HG03520 (cell line): ENCODE measurements at regions not wholly inside any gene's neighbourhood (a gene's known extent, or its start where the extent isn't known, plus 50 kb on each side); places are given as distances from the start of the nearest gene placed in this dataset.
"Not testable (repeated sequence)": the region's sequence is repeated elsewhere in the genome, so short reads cannot be mapped to it uniquely, and the experiment has no call there.

Experiments
- ATAC-seq: cut with Tn5 transposase; IDR thresholded peaks from one replicate; pipeline ENCODE4 v1.9.1; 2021; ENCODE audit warnings: mild to moderate bottlenecking, moderate library complexity; ENCODE audit not compliant: unreplicated experiment

DNA sequence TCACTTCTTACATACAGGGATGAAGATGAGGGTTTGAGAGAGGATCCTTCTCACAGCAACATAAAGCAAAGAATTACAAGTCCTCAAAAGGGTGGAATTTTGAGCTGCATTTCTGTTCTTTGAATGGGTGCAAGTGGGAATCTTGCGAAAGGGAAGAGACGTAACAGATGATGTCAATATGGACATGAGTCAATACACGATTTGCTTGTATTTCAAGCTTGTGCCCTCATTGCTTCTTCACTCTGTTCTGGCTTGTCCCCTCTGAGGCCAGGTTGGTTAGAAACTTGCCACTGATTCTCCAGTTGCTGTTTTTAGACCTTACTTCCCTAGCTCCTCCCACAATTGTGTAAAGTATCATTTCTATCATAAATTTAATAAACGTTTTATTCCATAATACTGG lies 104.8 kb upstream of the CLINT1 start:
- no peak for ATAC-seq

DNA sequence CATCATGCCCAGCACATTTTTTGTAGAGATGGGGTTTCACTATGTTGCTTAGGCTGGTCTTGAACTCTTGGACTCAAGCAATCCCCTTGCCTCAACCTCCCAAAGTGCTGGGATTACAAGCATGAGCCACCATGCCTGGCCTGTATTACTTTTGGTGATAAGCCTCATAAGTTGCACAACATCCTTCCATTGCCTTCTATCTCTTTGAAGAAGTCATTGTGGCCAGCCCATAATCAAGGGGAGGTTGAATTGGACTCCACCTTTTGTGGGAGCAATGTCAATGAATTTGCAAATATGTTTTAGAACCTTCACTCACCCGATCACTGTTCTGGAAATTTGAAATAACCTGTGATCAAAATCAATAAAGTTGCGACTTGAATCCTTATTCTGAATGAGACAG lies 104.3 kb upstream of the CLINT1 start:
- no peak for ATAC-seq

DNA sequence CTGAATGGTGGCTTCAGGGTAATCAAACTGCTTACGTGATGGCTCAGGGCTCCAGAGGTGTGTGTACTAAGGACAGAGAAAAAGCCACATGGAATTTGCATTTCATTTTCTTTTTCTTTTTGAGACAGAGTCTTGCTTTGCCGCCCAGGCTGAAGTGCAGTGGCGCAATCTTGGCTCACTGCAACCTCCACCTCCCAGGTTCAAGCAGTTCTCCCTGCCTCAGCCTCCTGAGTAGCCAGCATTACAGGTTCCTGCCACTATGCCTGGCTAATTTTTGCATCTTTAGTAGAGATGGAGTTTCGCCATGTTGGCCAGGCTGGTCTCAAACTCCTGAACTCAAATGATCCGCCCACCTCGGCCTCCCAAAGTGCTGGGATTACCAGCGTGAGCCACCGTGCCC lies 103.7 kb upstream of the CLINT1 start:
- not testable (repeated sequence) for ATAC-seq

GRCh38 chr5:157961896-157962590 lies 103.1 kb upstream of the CLINT1 start:
- ATAC-seq, result no peak

DNA sequence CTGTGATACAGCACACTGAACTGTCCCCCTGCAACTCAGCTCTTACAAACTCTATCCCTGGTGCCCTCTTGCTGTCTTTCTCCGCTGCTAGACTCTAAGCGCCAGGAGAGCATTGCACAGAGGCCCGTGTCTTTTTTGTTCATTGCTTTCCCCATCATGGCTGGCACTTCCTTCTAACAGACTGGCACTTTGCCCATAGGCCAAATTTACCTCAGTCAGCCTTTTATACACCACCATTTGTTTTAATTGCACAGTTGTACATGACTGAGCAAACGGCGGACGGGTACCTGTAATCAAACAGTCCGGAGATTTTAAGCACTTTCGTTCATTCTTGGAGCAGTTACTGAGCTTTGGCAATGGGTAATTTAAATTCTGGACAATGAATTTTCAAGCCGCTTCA lies 102.2 kb upstream of the CLINT1 start:
- ATAC-seq, result no peak

GRCh38 chr5:157959370-157959769 lies 100.4 kb upstream of the CLINT1 start:
- ATAC-seq, result no peak

- no peak for ATAC-seq
Observed at GRCh38 chr5:157956271-157956885, 97.4 kb upstream of the CLINT1 start.

GRCh38 chr5:157955541-157956172 lies 96.7 kb upstream of the CLINT1 start:
- no peak for ATAC-seq

DNA sequence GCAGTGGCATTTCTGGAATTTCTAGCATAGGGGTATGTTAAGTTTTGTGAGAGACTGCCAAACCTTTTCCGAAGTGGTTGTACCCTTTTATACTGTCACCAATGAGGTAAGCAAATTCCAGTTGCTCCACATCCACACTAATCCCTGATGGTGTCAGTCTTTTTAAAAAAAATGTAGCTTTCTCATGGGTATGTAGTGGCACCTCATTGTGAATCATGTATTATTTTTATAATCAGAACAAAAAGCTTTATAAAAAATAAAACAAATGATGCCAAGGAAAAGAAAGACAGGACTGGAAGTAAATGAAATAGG lies 93.4 kb upstream of the CLINT1 start:
- ATAC-seq, result no peak

GRCh38 chr5:157951673-157952373 lies 92.9 kb upstream of the CLINT1 start:
- ATAC-seq, result no peak

DNA sequence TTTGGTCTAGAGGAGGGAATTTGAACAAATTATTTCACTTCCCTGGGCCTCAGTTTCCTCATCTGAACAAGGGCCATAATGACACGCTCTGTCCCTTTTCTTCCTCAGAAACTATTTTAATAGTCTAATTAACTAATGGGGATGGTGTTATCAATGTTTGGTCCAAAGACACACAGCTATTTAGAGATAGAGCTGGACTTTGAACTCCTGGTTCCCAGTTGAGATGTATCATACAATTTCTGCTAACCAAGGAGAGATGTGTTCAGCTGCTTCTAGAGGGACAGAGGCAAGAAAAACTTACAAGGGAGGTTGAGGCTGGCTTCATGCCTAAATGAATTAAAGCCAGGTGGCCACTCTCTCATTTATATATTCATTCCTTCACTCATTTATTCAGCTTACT lies 90.6 kb upstream of the CLINT1 start:
- no peak for ATAC-seq

DNA sequence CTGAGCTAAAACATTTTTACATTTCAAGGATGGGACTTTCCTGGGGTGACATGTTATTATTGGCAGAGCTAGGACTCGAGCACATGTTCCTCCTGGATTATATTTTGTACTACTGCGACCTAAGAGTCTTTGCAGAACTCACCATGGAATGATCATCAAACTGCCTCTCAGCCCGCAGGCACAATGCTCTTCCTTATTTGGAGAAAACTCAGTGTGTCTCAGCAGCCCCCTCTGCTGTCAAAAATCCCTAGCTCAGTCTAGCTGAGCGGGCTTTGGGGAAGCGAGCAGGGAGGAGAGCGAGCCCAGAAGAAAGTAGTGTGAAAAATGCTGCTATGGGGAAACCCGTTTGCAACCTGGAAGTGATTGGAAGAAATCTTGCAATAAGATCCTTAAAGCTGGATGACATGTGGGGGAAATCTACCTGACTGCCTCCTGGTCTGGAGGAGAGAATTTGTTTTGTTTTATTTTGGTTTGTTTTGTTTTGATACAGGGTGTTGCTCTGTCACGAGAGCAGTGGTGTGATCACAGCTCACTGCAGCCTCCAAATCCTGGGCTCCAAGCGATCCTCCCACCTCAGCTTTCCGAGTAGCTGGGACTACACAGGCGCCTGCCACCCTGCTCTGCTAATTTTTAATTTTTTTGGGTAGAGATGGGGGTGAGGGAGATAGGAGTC lies 89.9 kb upstream of the CLINT1 start:
- peak; percentile 93 for ATAC-seq

DNA sequence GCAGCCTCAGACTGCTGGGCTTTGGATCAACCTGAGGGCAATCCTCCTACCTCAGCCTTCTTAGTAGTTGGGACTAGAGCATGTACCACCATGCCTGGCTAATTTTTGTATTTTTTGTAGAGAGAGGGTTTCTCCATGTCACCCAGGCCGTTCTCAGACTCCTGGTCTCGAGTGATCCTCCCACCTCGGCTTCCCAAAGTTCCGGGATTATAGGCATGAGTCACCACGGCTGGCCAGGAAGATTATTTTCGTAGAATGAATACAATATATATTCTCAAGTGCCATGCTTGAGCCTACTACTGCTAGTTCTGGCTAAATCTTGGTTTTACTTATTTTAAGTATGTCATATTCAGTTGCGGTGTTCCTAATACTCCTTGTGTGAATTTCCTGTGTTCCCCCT lies 88.2 kb upstream of the CLINT1 start:
- ATAC-seq, result no peak

DNA sequence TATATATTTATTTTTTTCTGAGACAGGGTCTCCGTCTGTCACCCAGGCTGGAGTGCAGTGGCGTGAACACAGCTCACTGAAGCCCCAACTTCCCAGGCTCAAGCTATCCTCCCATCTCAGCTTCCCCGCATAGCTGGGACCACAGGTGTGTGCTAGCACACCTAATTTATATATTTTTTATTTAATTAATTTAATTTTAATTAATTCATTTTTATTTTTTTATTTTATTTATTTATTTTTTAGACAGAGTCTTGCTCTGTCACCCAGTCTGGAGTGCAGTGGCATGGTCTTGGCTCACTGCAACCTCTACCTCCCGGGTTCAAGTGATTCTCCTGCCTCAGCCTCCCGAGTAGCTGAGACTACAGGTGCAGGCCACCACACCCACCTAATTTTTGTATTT lies 86.9 kb upstream of the CLINT1 start:
- not testable (repeated sequence) for ATAC-seq

- ATAC-seq, result no peak
Observed at GRCh38 chr5:157944938-157945337, 86.0 kb upstream of the CLINT1 start.

DNA sequence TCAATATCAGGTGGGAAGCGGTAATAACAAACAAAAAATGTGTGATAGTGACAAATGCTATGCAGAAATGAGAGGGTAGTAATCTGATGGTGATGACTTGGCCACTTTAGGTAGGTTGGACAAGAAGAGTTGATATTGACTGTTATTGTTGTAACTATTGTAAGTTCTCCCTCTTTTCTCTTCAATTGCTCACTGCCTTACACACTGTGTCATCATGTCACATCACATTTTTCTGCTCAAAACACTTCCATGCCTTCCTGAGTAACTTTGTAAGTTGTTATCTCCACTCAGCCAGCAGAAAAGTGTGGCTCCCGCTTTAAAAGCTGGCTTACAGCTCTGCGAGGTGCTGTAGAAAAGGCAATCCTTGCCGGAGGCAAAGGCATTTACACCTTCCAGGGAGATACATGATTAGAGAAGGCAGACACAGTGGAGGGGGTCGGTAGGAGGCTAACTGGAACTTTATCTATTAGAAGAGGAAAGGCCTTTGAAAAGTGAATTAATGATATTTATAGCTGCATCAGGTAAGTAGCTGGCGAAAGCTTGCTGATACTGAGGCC lies 85.2 kb upstream of the CLINT1 start:
- ATAC-seq, result no peak

DNA sequence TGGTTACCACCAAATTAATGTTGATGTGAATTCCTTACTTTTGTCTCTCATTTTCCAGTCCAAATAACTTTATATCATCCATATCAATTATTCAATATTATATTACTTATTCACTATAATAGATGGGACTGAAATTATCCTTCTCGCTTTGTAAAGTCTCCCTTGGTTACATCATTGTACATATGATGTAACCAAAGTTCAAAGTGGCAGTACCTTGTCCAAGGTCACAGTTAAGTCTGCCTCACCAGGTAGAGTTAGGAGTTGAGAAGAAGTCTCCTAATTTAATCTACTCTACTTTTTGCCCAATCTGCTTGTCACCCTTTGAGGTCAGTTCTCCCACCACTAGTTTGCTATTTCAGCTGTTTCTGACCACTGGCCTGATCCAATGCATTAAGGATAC lies 83.7 kb upstream of the CLINT1 start:
- no peak for ATAC-seq

GRCh38 chr5:157941616-157942015 lies 82.7 kb upstream of the CLINT1 start:
- no peak for ATAC-seq

GRCh38 chr5:157938101-157938500 lies 79.2 kb upstream of the CLINT1 start:
- not testable (repeated sequence) for ATAC-seq

DNA sequence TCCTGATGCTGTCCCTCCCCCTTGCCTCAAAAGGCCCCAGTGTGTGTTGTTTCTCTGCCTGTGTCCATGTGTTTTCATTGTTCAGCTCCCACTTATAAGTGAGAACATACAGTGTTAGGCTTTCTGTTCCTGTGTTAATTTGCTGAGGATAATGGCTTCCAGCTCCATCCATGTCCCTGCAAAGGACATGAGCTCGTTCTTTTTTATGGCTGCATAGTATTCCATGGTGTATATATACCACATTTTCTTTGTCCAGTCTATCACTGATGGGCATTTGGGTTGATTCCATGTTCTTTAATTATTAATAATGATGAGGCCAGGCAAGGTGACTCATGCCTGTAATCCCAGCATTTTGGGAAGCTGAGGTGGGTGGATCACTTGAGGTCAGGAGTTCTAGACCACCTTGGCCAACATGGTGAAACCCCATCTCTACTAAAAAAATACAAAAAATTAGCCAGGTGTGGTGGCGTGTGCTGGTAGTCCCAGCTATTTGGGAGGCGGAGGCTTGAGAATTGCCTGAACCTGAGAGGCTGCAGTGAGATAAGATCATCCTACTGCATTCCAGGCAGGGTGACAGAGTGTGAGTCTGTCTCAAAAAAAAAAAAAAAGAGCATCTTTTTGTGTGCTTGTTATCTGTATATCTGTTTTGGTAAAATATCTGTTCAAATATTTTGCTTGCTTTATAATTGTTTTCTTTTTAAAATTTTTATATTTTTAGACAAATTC lies 78.0 kb upstream of the CLINT1 start:
- ATAC-seq, result not testable (repeated sequence)
